Keratinocyte (primary cell): ENCODE measurements at regions not wholly inside any gene's neighbourhood (a gene's known extent, or its start where the extent isn't known, plus 50 kb on each side); places are given as distances from the start of the nearest gene placed in this dataset.
A peak's percentile ranks its signal among the peaks of the same experiment; 100 is the strongest.

Source experiments
- DNase-seq: peaks from one replicate; pipeline ENCODE4 v3.0.0-alpha.2; 2011; ENCODE audit warnings: low read depth, missing footprints, low spot score
- FAIRE-seq: peaks from 2 replicates; lab custom pipeline; 2011; peaks lifted over from hg19 to GRCh38; lab: Jason Lieb, UNC
- H2AFZ ChIP-seq: 2 replicates; pipeline ENCODE4 v1.6.0; 2012; ENCODE audit warnings: low read length, control low read depth, inconsistent platforms; ENCODE audit not compliant: control insufficient read depth
- H3K27ac ChIP-seq: 2 replicates; pipeline ENCODE4 v1.5.1; 2011; ENCODE audit warnings: low read length; ENCODE audit not compliant: control insufficient read depth, insufficient read depth
- H3K27me3 ChIP-seq: 3 replicates; pipeline ENCODE4 v1.6.0; 2011; ENCODE audit warnings: low read length; ENCODE audit not compliant: control insufficient read depth, insufficient read depth; ENCODE audit errors: extremely low read depth
- H3K36me3 ChIP-seq, 2 experiments: 2 replicates in 1 of 2; 3 replicates in 1 of 2; pipeline ENCODE4 v1.5.1; 2011; ENCODE audit warnings: low read length in 2 of 2, mild to moderate bottlenecking in 1 of 2; ENCODE audit not compliant: control insufficient read depth in 2 of 2, insufficient read depth in 2 of 2; ENCODE audit errors: extremely low read depth in 1 of 2
- H3K4me1 ChIP-seq: 3 replicates; pipeline ENCODE4 v1.5.1; 2011; ENCODE audit warnings: low read length; ENCODE audit not compliant: control insufficient read depth, insufficient read depth; ENCODE audit errors: extremely low read depth
- H3K4me2 ChIP-seq: 3 replicates; pipeline ENCODE4 v1.6.0; 2011; ENCODE audit warnings: low read depth, low read length; ENCODE audit not compliant: control insufficient read depth, insufficient read depth; ENCODE audit errors: extremely low read depth
- H3K4me3 ChIP-seq, 3 experiments: fragments of 200-600 bp in 1 of 3; sonication (generic) in 1 of 3; 2 replicates in 2 of 3; 3 replicates in 1 of 3; pipeline ENCODE4 v1.5.1; 2011 to 2016; ENCODE audit warnings: low read length in 3 of 3, mild to moderate bottlenecking in 3 of 3, control low read depth in 2 of 3, inconsistent platforms in 1 of 3, low read depth in 1 of 3, mixed read lengths in 1 of 3, mixed run types in 1 of 3, moderate library complexity in 1 of 3; ENCODE audit not compliant: control insufficient read depth in 2 of 3, insufficient read depth in 2 of 3; ENCODE audit errors: extremely low read depth in 1 of 3
- H3K79me2 ChIP-seq: 2 replicates; pipeline ENCODE4 v1.6.0; 2012; ENCODE audit warnings: low read length; ENCODE audit not compliant: control insufficient read depth, insufficient read depth
- H3K9ac ChIP-seq: 3 replicates; pipeline ENCODE4 v1.6.0; 2011; ENCODE audit warnings: low read length; ENCODE audit not compliant: control insufficient read depth, insufficient read depth; ENCODE audit errors: extremely low read depth
- H3K9me1 ChIP-seq: 3 replicates; pipeline ENCODE4 v1.6.0; 2011; ENCODE audit warnings: low read length; ENCODE audit not compliant: control insufficient read depth, insufficient read depth; ENCODE audit errors: extremely low read depth
- H3K9me3 ChIP-seq: 2 replicates; pipeline ENCODE4 v1.5.1; 2012; ENCODE audit warnings: low read depth, low read length; ENCODE audit not compliant: control insufficient read depth
- H4K20me1 ChIP-seq: 3 replicates; pipeline ENCODE4 v1.6.0; 2011; ENCODE audit warnings: low read length; ENCODE audit not compliant: control insufficient read depth, insufficient read depth; ENCODE audit errors: extremely low read depth
- CTCF ChIP-seq, 3 experiments: IDR thresholded peaks in 1 of 3; conservative IDR thresholded peaks in 1 of 3; optimal IDR thresholded peaks in 1 of 3; 2 replicates in 2 of 3; 3 replicates in 1 of 3; pipeline versions ENCODE3 to v1.5.1; 2011; ENCODE audit warnings: low read length in 3 of 3, mild to moderate bottlenecking in 3 of 3, moderate library complexity in 2 of 3, control low read depth in 1 of 3, inconsistent platforms in 1 of 3; ENCODE audit not compliant: insufficient read depth in 2 of 3; ENCODE audit errors: extremely low read depth in 1 of 3
- EZH2 ChIP-seq: IDR thresholded peaks from one replicate; pipeline ENCODE4 v1.6.1; 2012; ENCODE audit warnings: inconsistent platforms, mild to moderate bottlenecking, low read length, moderate library complexity
- dilution Hi-C: fragments of 300-500 bp; cut with MboI; formaldehyde crosslinking; loops from one replicate; pipeline ENCODE4 v1.7.0; 2020; ENCODE audit warnings: low sequenced_read_pairs; ENCODE audit not compliant: extremely low pct_ligation_motif_present

- Histone ChIP-seq H3K9me3 (no peaks in the 10 kb centered on the region), H3K9ac (no peak overlapping the region), H3K4me3 (no peak overlapping the region), H4K20me1 (no peaks in the 10 kb centered on the region), H3K4me2 (no peak overlapping the region), H3K79me2 (no peaks in the 10 kb centered on the region), H3K4me1 (peaks cover 28% of the 10 kb centered on the region), H3K9me1 (no peaks in the 10 kb centered on the region), H3K36me3 (no peaks in the 10 kb centered on the region), H2AFZ (peak overlapping the region; percentile 14), H3K27ac (no peak overlapping the region), H3K27me3 (no peaks in the 10 kb centered on the region)
- DNase-seq (no peak), FAIRE-seq (peak; percentile 49)
- TF ChIP-seq CTCF (optimal IDR thresholded peaks at IDR 0.05 in 1 of 3, IDR thresholded peaks at IDR 0.05 in 1 of 3, conservative IDR thresholded peaks at IDR 0.05 in 1 of 3; ENCODE audit: extremely low read depth in 1 of 3, insufficient read depth in 2 of 3, low read length in 3 of 3) (no peak), EZH2 (no peak)
- dilution Hi-C loops, result no loop called here
Measured at GRCh38 chr2:207397917-207398655, 131.7 kb upstream of the CREB1 start.

GRCh38 chr2:207399301-207399700, 130.5 kb upstream of the CREB1 start:
- no peak overlapping the region for H3K9ac ChIP-seq
- H3K4me3 ChIP-seq, result no peak overlapping the region
- H2AFZ ChIP-seq, result no peak overlapping the region
- dilution Hi-C loops, result no loop called here
- no peaks in the 10 kb centered on the region for H4K20me1 ChIP-seq
- H3K79me2 ChIP-seq, result no peaks in the 10 kb centered on the region
- H3K36me3 ChIP-seq, result no peaks in the 10 kb centered on the region
- no peak overlapping the region for H3K27ac ChIP-seq
- H3K9me1 ChIP-seq, result no peaks in the 10 kb centered on the region
- no peak for TF ChIP-seq CTCF (optimal IDR thresholded peaks at IDR 0.05 in 1 of 3, IDR thresholded peaks at IDR 0.05 in 1 of 3, conservative IDR thresholded peaks at IDR 0.05 in 1 of 3; ENCODE audit: extremely low read depth in 1 of 3, insufficient read depth in 2 of 3, low read length in 3 of 3)
- H3K9me3 ChIP-seq, result no peaks in the 10 kb centered on the region
- H3K4me2 ChIP-seq, result no peak overlapping the region
- FAIRE-seq, result no peak
- H3K27me3 ChIP-seq, result no peaks in the 10 kb centered on the region
- H3K4me1 ChIP-seq, result peaks cover 17% of the 10 kb centered on the region
- DNase-seq, result no peak
